K562 (cell line): ENCODE measurements at regions not wholly inside any gene's neighbourhood (a gene's known extent, or its start where the extent isn't known, plus 50 kb on each side); places are given as distances from the start of the nearest gene placed in this dataset.

Experiments
- ATAC-seq: fragments of 200-7000 bp; cut with Tn5 transposase; 3 replicates; pipeline ENCODE4 v1.9.1; 2020; ENCODE audit warnings: moderate library complexity
- BruUV-seq: library from RNA; stranded (reverse); fragments of 400-500 nt; replicated peaks from 2 replicates; lab custom pipeline; 2021; lab: Mats Ljungman, UMichigan
- CTCF ChIA-PET: fragments of 300-600 bp; formaldehyde crosslinking; extraction: SDS; loops from one replicate; lab custom pipeline; 2021; ENCODE audit warnings: low intra/inter-chr PET ratio; lab: Yijun Ruan, JAX
- POLR2A ChIA-PET: fragments of 300-600, 350-650 bp; sonication (Branson Sonifier 250); formaldehyde crosslinking; extraction: SDS; loops from one replicate; lab custom pipeline; 2021; ENCODE audit warnings: antibody characterized with exemption, inconsistent platforms; lab: Yijun Ruan, JAX
- DNase-seq, 4 experiments: peaks; one replicate each; pipeline versions ENCODE4 v3.0.0 to v3.0.0-alpha.2; 2011 to 2018; ENCODE audit warnings: low spot score in 3 of 4, mixed read lengths in 3 of 4; ENCODE audit errors: extremely low read depth in 1 of 4
- FAIRE-seq: peaks from 2 replicates; lab custom pipeline; 2011; peaks lifted over from hg19 to GRCh38; lab: Jason Lieb, UNC
- H2AFZ ChIP-seq: 2 replicates; pipeline ENCODE4 v1.6.0; 2011; ENCODE audit warnings: low read depth, low read length, control low read depth, inconsistent platforms
- H3K27ac ChIP-seq: fragments of 200-600 bp; 3 replicates; pipeline ENCODE4 v1.8.0; 2011; ENCODE audit warnings: low read depth, mild to moderate bottlenecking, control low read depth, inconsistent platforms, low read length, moderate library complexity, mixed read lengths; ENCODE audit errors: extremely low read depth
- H3K27me3 ChIP-seq, 2 experiments: fragments of 300-600 bp in 1 of 2; 2 replicates in 1 of 2; 3 replicates in 1 of 2; pipeline versions ENCODE4 v1.6.0 to v1.8.0; 2011; ENCODE audit warnings: inconsistent platforms in 2 of 2, low read length in 2 of 2, mild to moderate bottlenecking in 1 of 2, mixed read lengths in 1 of 2, moderate library complexity in 1 of 2; ENCODE audit not compliant: control insufficient read depth in 2 of 2, insufficient read depth in 2 of 2
- H3K36me3 ChIP-seq: fragments of 300-600 bp; 3 replicates; pipeline ENCODE4 v1.8.0; 2011; ENCODE audit warnings: mild to moderate bottlenecking, low read length, inconsistent platforms; ENCODE audit not compliant: control insufficient read depth, insufficient read depth
- H3K4me1 ChIP-seq, 2 experiments: fragments of 200-600 bp in 1 of 2; replicated peaks in 1 of 2; 2 replicates in 1 of 2; 3 replicates in 1 of 2; pipeline versions ENCODE4 v1.5.1 to v1.8.0; 2011; ENCODE audit warnings: inconsistent platforms in 2 of 2, low read length in 2 of 2, mild to moderate bottlenecking in 1 of 2, mixed read lengths in 1 of 2, moderate library complexity in 1 of 2; ENCODE audit not compliant: control insufficient read depth in 2 of 2, insufficient read depth in 2 of 2
- H3K4me2 ChIP-seq: 2 replicates; pipeline ENCODE4 v1.6.1; 2011; ENCODE audit warnings: low read length, control low read depth, inconsistent platforms, mixed read lengths; ENCODE audit not compliant: insufficient read depth
- H3K4me3 ChIP-seq: fragments of 200-600 bp; sonication (generic), shearing (Covaris generic); 2 replicates; pipeline ENCODE4 v1.5.1; 2016; ENCODE audit warnings: control low read depth, inconsistent platforms
- H3K79me2 ChIP-seq: fragments of 200-600 bp; 3 replicates; pipeline ENCODE4 v1.8.0; 2011; ENCODE audit warnings: low read length, inconsistent platforms; ENCODE audit not compliant: control insufficient read depth, insufficient read depth
- H3K9ac ChIP-seq, 2 experiments: 2 replicates each; pipeline versions ENCODE4 v1.6.0 to v1.6.1; 2011; ENCODE audit warnings: low read depth in 2 of 2, low read length in 2 of 2, control low read depth in 1 of 2, inconsistent platforms in 1 of 2, mild to moderate bottlenecking in 1 of 2, mixed read lengths in 1 of 2; ENCODE audit not compliant: insufficient read depth in 1 of 2
- H3K9me1 ChIP-seq: one replicate; pipeline ENCODE4 v1.6.0; 2011; ENCODE audit warnings: inconsistent platforms, mild to moderate bottlenecking, low read length, moderate library complexity; ENCODE audit not compliant: control insufficient read depth, insufficient read depth
- H3K9me3 ChIP-seq: replicated peaks from 2 replicates; pipeline ENCODE4 v1.5.1; 2011; ENCODE audit warnings: low read depth, low read length, inconsistent platforms; ENCODE audit not compliant: control insufficient read depth, insufficient read depth
- H4K20me1 ChIP-seq: replicated peaks from 2 replicates; pipeline ENCODE4 v1.6.1; 2011; ENCODE audit warnings: low read length, inconsistent platforms, mixed read lengths; ENCODE audit not compliant: control insufficient read depth, insufficient read depth
- DMBX1 ChIP-seq: fragments of 250-450 bp; sonication (Bioruptor Pico); IDR thresholded peaks from 2 replicates; pipeline ENCODE4 v1.8.0; 2022; ENCODE audit warnings: inconsistent platforms, mild to moderate bottlenecking, moderate library complexity, borderline replicate concordance
- NR2C1 ChIP-seq, 2 experiments: fragments of 450-650 bp; IDR thresholded peaks; 2 replicates each; pipeline ENCODE4 v1.6.1; 2017; ENCODE audit warnings: mild to moderate bottlenecking in 2 of 2, antibody characterized with exemption in 1 of 2, inconsistent platforms in 1 of 2, missing compliant biosample characterization in 1 of 2, missing genetic modification characterization in 1 of 2
- PATZ1 ChIP-seq: fragments of 250-450 bp; sonication (Bioruptor Pico); IDR thresholded peaks from 2 replicates; pipeline ENCODE4 v1.5.0; 2020; ENCODE audit warnings: mild to moderate bottlenecking, borderline replicate concordance
- PREB ChIP-seq: sonication (generic); formaldehyde crosslinking; IDR thresholded peaks from 2 replicates; pipeline ENCODE4 v1.8.1; 2023; ENCODE audit warnings: mild to moderate bottlenecking, missing genetic modification reagents
- PYGO2 ChIP-seq: fragments of 450-650 bp; IDR thresholded peaks from 2 replicates; pipeline ENCODE4 v1.6.1; 2016; ENCODE audit warnings: mild to moderate bottlenecking, missing genetic modification characterization, moderate library complexity, missing compliant biosample characterization
- TOE1 ChIP-seq, 2 experiments: fragments of 450-650 bp in 1 of 2; sonication (generic) in 1 of 2; formaldehyde crosslinking in 1 of 2; IDR thresholded peaks; 2 replicates each; pipeline versions ENCODE4 v1.7.1 to v1.8.0; 2016 to 2022; ENCODE audit warnings: borderline replicate concordance in 2 of 2, mild to moderate bottlenecking in 2 of 2, antibody characterized with exemption in 1 of 2, inconsistent platforms in 1 of 2, low read depth in 1 of 2, missing genetic modification reagents in 1 of 2, moderate library complexity in 1 of 2
- WGBS: fragments of 100-300 bp; shearing (Covaris generic); methylation state at CpG from one replicate; pipeline ENCODE4 v1.1.6; 2016; ENCODE audit warnings: low coverage, mixed read lengths; ENCODE audit not compliant: insufficient coverage; ENCODE audit errors: missing lambda C conversion rate; 5-methylcytosine and 5-hydroxymethylcytosine counted together
- in situ Hi-C: fragments of 300-500 bp; cut with MboI; formaldehyde crosslinking; loops from 4 replicates; pipeline ENCODE4 v1.15.0; 2018; ENCODE audit warnings: inconsistent platforms, mixed read lengths
- intact Hi-C: fragments of 100-400 bp; cut with micrococcal nuclease; formaldehyde crosslinking; loops from 2 replicates; pipeline ENCODE4 v1.14.2; 2022
- TF ChIP-seq, protein P1 (sequence below): fragments of 250-450 bp; sonication (Bioruptor Pico); IDR thresholded peaks from 2 replicates; pipeline ENCODE4 v1.5.1; 2021; ENCODE audit warnings: mild to moderate bottlenecking

DNA sequence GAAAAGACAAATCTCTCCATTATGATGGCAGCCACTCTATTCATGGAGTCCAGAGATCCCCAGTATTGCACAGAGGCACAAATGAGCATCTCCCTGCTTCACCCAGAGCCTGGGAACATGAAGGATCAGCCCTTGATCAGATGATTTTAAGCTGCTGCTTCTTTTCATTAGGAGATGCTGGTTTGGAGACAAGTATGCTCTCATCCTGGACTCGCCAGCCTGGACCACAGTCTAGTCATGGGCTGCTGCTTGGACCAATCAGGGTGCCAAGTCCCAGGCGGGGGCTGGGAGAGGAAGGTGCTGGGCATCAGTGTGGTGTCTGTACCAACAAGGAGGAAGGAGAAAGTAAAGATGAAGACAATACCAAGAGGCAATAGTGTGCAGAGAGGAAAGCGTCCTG is 195.7 kb upstream of the FOXQ1 start:
- Histone ChIP-seq H3K4me3 (no peak overlapping the region), H3K9me3 (no peaks in the 10 kb centered on the region), H3K4me2 (no peak overlapping the region), H3K4me1 (no peaks in the 10 kb centered on the region), H3K9ac (no peak overlapping the region), H4K20me1 (no peaks in the 10 kb centered on the region), H3K27me3 (peaks cover 2 to 4% of the 10 kb centered on the region in 2 experiments; a peak in 1 of 5 replicates), H2AFZ (no peak overlapping the region), H3K36me3 (no peaks in the 10 kb centered on the region), H3K27ac (no peak overlapping the region), H3K9me1 (no peaks in the 10 kb centered on the region), H3K79me2 (no peaks in the 10 kb centered on the region)
- no peak for TF ChIP-seq PYGO2 (tag)
- POLR2A ChIA-PET = interaction anchor here (0.6 kb wide), 1 partner anchor 1578 kb away, joined by 3 read pairs; no protein-coding TSS in a partner anchor
- 0% methylated on average over 3 of the region's 3 CpGs for WGBS
- DNase-seq (no peak), FAIRE-seq (no peak), ATAC-seq (no peak)
- intact Hi-C loops (no loop called here), in situ Hi-C loops (no loop called here)
- CTCF ChIA-PET = no interaction called here
- BruUV-seq = no TSS peak

- no TSS peak for BruUV-seq
- in situ Hi-C loops = no loop called here
- no peaks in the 10 kb centered on the region for H3K79me2 ChIP-seq
- ATAC-seq (no peak), FAIRE-seq (no peak), DNase-seq (no peak)
- H3K9me1 ChIP-seq = no peaks in the 10 kb centered on the region
- no peak overlapping the region for H3K9ac ChIP-seq
- CTCF ChIA-PET = no interaction called here
- H3K36me3 ChIP-seq = no peaks in the 10 kb centered on the region
- H3K4me3 ChIP-seq = no peak overlapping the region
- no peaks in the 10 kb centered on the region for H4K20me1 ChIP-seq
- H3K4me1 ChIP-seq = no peaks in the 10 kb centered on the region
- POLR2A ChIA-PET = interaction anchor here (0.6 kb wide), 1 partner anchor 111 kb away, joined by 3 read pairs; no protein-coding TSS in a partner anchor
- H3K9me3 ChIP-seq = no peaks in the 10 kb centered on the region
- intact Hi-C loops = no loop called here
- H3K27me3 ChIP-seq = peaks cover 2 to 4% of the 10 kb centered on the region in 2 experiments; a peak in 1 of 5 replicates
- no peak overlapping the region for H2AFZ ChIP-seq
- 0% methylated on average over 7 of the region's 7 CpGs for WGBS
- H3K4me2 ChIP-seq = no peak overlapping the region
- no peak overlapping the region for H3K27ac ChIP-seq
- no peak for TF ChIP-seq DMBX1
- no peak for TF ChIP-seq NR2C1 (IDR thresholded peaks at IDR 0.05)
- TF ChIP-seq NR2C1 (tag; IDR thresholded peaks at IDR 0.05) = no peak
- TF ChIP-seq, protein P1, sequence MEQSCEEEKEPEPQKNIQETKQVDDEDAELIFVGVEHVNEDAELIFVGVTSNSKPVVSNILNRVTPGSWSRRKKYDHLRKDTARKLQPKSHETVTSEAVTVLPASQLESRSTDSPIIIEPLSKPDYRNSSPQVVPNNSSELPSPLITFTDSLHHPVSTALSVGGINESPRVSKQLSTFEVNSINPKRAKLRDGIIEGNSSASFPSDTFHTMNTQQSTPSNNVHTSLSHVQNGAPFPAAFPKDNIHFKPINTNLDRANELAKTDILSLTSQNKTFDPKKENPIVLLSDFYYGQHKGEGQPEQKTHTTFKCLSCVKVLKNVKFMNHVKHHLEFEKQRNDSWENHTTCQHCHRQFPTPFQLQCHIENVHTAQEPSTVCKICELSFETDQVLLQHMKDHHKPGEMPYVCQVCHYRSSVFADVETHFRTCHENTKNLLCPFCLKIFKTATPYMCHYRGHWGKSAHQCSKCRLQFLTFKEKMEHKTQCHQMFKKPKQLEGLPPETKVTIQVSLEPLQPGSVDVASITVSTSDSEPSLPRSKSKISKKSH = no peak
- TF ChIP-seq PATZ1 (CRISPR knock-in tag) = no peak
- no peak for TF ChIP-seq PREB (CRISPR knock-in tag)
- TF ChIP-seq TOE1 (IDR thresholded peaks at IDR 0.05; ENCODE audit: borderline replicate concordance) = no peak
- TF ChIP-seq TOE1 (CRISPR knock-in tag; IDR thresholded peaks at IDR 0.05; ENCODE audit: borderline replicate concordance, low read depth) = no peak
Measured at GRCh38 chr6:1113916-1114540, 197.9 kb upstream of the FOXQ1 start.
